ENCODE measurements at regions not wholly inside any gene's neighbourhood (a gene's known extent, or its start where the extent isn't known, plus 50 kb on each side); places are given as distances from the start of the nearest gene placed in this dataset.

- ATAC-seq: no peak
- TF ChIP-seq ZNF565 (CRISPR knock-in tag; conservative IDR thresholded peaks at IDR 0.05; ENCODE audit: low read depth) (no peak), PPARA (CRISPR knock-in tag; IDR thresholded peaks at IDR 0.05; ENCODE audit: borderline replicate concordance) (no peak), TOX (CRISPR knock-in tag; IDR thresholded peaks at IDR 0.05; ENCODE audit: borderline replicate concordance) (no peak), ZC3H10 (CRISPR knock-in tag; IDR thresholded peaks at IDR 0.05) (no peak), ZFP3 (CRISPR knock-in tag; IDR thresholded peaks at IDR 0.05) (no peak), POU6F1 (CRISPR knock-in tag; IDR thresholded peaks at IDR 0.05; ENCODE audit: borderline replicate concordance, low read depth) (no peak), CSDC2 (CRISPR knock-in tag; IDR thresholded peaks at IDR 0.05) (no peak), PATZ1 (CRISPR knock-in tag; IDR thresholded peaks at IDR 0.05; ENCODE audit: borderline replicate concordance) (no peak), ARNTL (CRISPR knock-in tag; IDR thresholded peaks at IDR 0.05; ENCODE audit: borderline replicate concordance, low read depth) (no peak)
Measured at GRCh38 chr12:17334784-17335183, 728.8 kb upstream of the LMO3 start.

- ATAC-seq: no peak
- TF ChIP-seq TCF4 (CRISPR knock-in tag; IDR thresholded peaks at IDR 0.05; ENCODE audit: borderline replicate concordance): no peak
- TF ChIP-seq OSR1 (CRISPR knock-in tag; IDR thresholded peaks at IDR 0.05): no peak
- TF ChIP-seq TOX (CRISPR knock-in tag; IDR thresholded peaks at IDR 0.05; ENCODE audit: borderline replicate concordance): no peak
- TF ChIP-seq POU6F1 (CRISPR knock-in tag; IDR thresholded peaks at IDR 0.05; ENCODE audit: borderline replicate concordance, low read depth): no peak
Measured at GRCh38 chr12:17333287-17333686, 727.3 kb upstream of the LMO3 start.

GRCh38 chr12:17326649-17327048 is 720.7 kb upstream of the LMO3 start:
- TF ChIP-seq ISL1 (CRISPR knock-in tag; IDR thresholded peaks at IDR 0.05): no peak
- no peak for TF ChIP-seq RARB (CRISPR knock-in tag; IDR thresholded peaks at IDR 0.05)
- no peak for TF ChIP-seq ZNF565 (CRISPR knock-in tag; conservative IDR thresholded peaks at IDR 0.05; ENCODE audit: low read depth)
- TF ChIP-seq ZFP30 (CRISPR knock-in tag; IDR thresholded peaks at IDR 0.05): no peak
- no peak for TF ChIP-seq OSR1 (CRISPR knock-in tag; IDR thresholded peaks at IDR 0.05)
- no peak for TF ChIP-seq ESRRG (CRISPR knock-in tag; IDR thresholded peaks at IDR 0.05)
- TF ChIP-seq GLIS3 (CRISPR knock-in tag; IDR thresholded peaks at IDR 0.05): no peak
- TF ChIP-seq PPARA (CRISPR knock-in tag; IDR thresholded peaks at IDR 0.05; ENCODE audit: borderline replicate concordance): no peak
- TF ChIP-seq CSRNP3 (CRISPR knock-in tag; IDR thresholded peaks at IDR 0.05): no peak
- no peak for TF ChIP-seq CSDC2 (CRISPR knock-in tag; IDR thresholded peaks at IDR 0.05)
- no peak for TF ChIP-seq CREB5 (CRISPR knock-in tag; IDR thresholded peaks at IDR 0.05; ENCODE audit: low read depth)
- no peak for TF ChIP-seq ZNF70 (CRISPR knock-in tag; IDR thresholded peaks at IDR 0.05)
- no peak for TF ChIP-seq ARNTL (CRISPR knock-in tag; IDR thresholded peaks at IDR 0.05; ENCODE audit: borderline replicate concordance, low read depth)
- ATAC-seq: no peak

- TF ChIP-seq CSRNP3 (CRISPR knock-in tag; IDR thresholded peaks at IDR 0.05): no peak
- no peak for ATAC-seq
Measured at GRCh38 chr12:17322090-17322489, 716.1 kb upstream of the LMO3 start.

All from SK-N-SH treated with all-trans-retinoic acid at 6 μM for 48 hours (cell line).